Tibial artery (tissue), 4 donors: ENCODE measurements at regions not wholly inside any gene's neighbourhood (a gene's known extent, or its start where the extent isn't known, plus 50 kb on each side); places are given as distances from the start of the nearest gene placed in this dataset.

Source experiments
- DNase-seq, 2 donors: peaks; one replicate each; pipeline ENCODE4 v3.0.0-alpha.2; 2019
- H3K27ac ChIP-seq, 2 donors: fragments of 200-600 bp; sonication (generic) in 1 of 2; 1 replicate in 1 of 2; 2 replicates in 1 of 2; pipeline ENCODE4 v1.5.1; 2018 to 2019; ENCODE audit warnings: mild to moderate bottlenecking in 1 of 2
- H3K27me3 ChIP-seq, 2 donors: fragments of 200-600 bp; sonication (generic) in 1 of 2; one replicate each; pipeline versions ENCODE4 v1.5.1 to v1.6.0; 2016 to 2019
- H3K36me3 ChIP-seq, 3 donors: fragments of 200-600 bp; sonication (generic) in 2 of 3; one replicate each; pipeline ENCODE4 v1.5.1; 2016 to 2019; ENCODE audit warnings: mild to moderate bottlenecking in 2 of 3
- H3K4me1 ChIP-seq, 4 donors: fragments of 200-600 bp; sonication (generic) in 2 of 4; 1 replicate in 3 of 4; 2 replicates in 1 of 4; pipeline ENCODE4 v1.5.1; 2016 to 2019
- H3K4me3 ChIP-seq, 2 donors: fragments of 200-600 bp; sonication (generic) in 1 of 2; 1 replicate in 1 of 2; 2 replicates in 1 of 2; pipeline ENCODE4 v1.5.1; 2018 to 2019; ENCODE audit warnings: mild to moderate bottlenecking in 2 of 2
- H3K9me3 ChIP-seq, 3 donors: fragments of 200-600 bp; sonication (generic) in 1 of 3; one replicate each; pipeline ENCODE4 v1.5.1; 2016 to 2019
- CTCF ChIP-seq, 2 experiments: fragments of 200-600 bp in 1 of 2; fragments of 450-650 bp in 1 of 2; IDR thresholded peaks; one replicate each; pipeline ENCODE4 v1.5.1; 2017 to 2019; ENCODE audit warnings: antibody characterized with exemption in 2 of 2, mild to moderate bottlenecking in 1 of 2, moderate library complexity in 1 of 2
- intact Hi-C: fragments of 100-400 bp; cut with DNase I; formaldehyde crosslinking; loops from one replicate; pipeline ENCODE4 v1.15.0; 2023; ENCODE audit warnings: low total_unique reads

GRCh38 chr2:35080231-35080910 is 1275.2 kb upstream of the CRIM1 start:
- no peak for DNase-seq
- no peak for TF ChIP-seq CTCF (IDR thresholded peaks at IDR 0.05)
- Histone ChIP-seq H3K4me1 (no peaks in the 10 kb centered on the region), H3K9me3 (no peaks in the 10 kb centered on the region), H3K27me3 (no peaks in the 10 kb centered on the region), H3K36me3 (no peaks in the 10 kb centered on the region), H3K27ac (no peak overlapping the region), H3K4me3 (no peak overlapping the region)
- intact Hi-C loops, result no loop called here

GRCh38 chr2:35067420-35067819 is 1288.2 kb upstream of the CRIM1 start:
- H3K27me3 ChIP-seq, result no peaks in the 10 kb centered on the region
- no peak overlapping the region for H3K4me3 ChIP-seq
- H3K27ac ChIP-seq, result no peak overlapping the region
- no peak for TF ChIP-seq CTCF (IDR thresholded peaks at IDR 0.05)
- no peaks in the 10 kb centered on the region for H3K4me1 ChIP-seq
- DNase-seq, result no peak
- peaks cover 0 to 9% (median 0%) of the 10 kb centered on the region in 3 donors for H3K9me3 ChIP-seq
- intact Hi-C loops, result no loop called here
- H3K36me3 ChIP-seq, result no peaks in the 10 kb centered on the region

- intact Hi-C loops, result no loop called here
- Histone ChIP-seq H3K27me3 (no peaks in the 10 kb centered on the region), H3K9me3 (no peaks in the 10 kb centered on the region)
These were observed 1291.7 kb upstream of the CRIM1 start for GRCh38 chr2:35063836-35064235.

GRCh38 chr2:35035883-35036282 is 1319.7 kb upstream of the CRIM1 start:
- intact Hi-C loops, result no loop called here
- no peak for TF ChIP-seq CTCF (IDR thresholded peaks at IDR 0.05)
- no peaks in the 10 kb centered on the region for H3K36me3 ChIP-seq
- no peaks in the 10 kb centered on the region for H3K4me1 ChIP-seq
- no peaks in the 10 kb centered on the region for H3K27me3 ChIP-seq
- H3K27ac ChIP-seq, result no peak overlapping the region
- no peaks in the 10 kb centered on the region for H3K9me3 ChIP-seq
- no peak overlapping the region for H3K4me3 ChIP-seq
- no peak for DNase-seq

More at GRCh38 chr2:35063836-35064235, 1291.7 kb upstream of the CRIM1 start:
- TF ChIP-seq CTCF (IDR thresholded peaks at IDR 0.05), result no peak
- no peak for DNase-seq
- no peaks in the 10 kb centered on the region for H3K36me3 ChIP-seq
- H3K4me3 ChIP-seq, result no peak overlapping the region
- no peaks in the 10 kb centered on the region for H3K4me1 ChIP-seq
- H3K27ac ChIP-seq, result no peak overlapping the region

- Histone ChIP-seq H3K27me3 (no peaks in the 10 kb centered on the region), H3K36me3 (no peaks in the 10 kb centered on the region), H3K27ac (no peak overlapping the region), H3K4me3 (no peak overlapping the region), H3K9me3 (no peaks in the 10 kb centered on the region), H3K4me1 (no peaks in the 10 kb centered on the region)
- no peak for TF ChIP-seq CTCF (IDR thresholded peaks at IDR 0.05)
- intact Hi-C loops, result no loop called here
- no peak for DNase-seq
These were observed 1321.8 kb upstream of the CRIM1 start for GRCh38 chr2:35033748-35034147.

- Histone ChIP-seq H3K9me3 (no peaks in the 10 kb centered on the region), H3K4me1 (no peaks in the 10 kb centered on the region), H3K27me3 (no peaks in the 10 kb centered on the region), H3K4me3 (no peak overlapping the region), H3K36me3 (no peaks in the 10 kb centered on the region), H3K27ac (no peak overlapping the region)
- intact Hi-C loops, result no loop called here
- DNase-seq, result no peak
- no peak for TF ChIP-seq CTCF (IDR thresholded peaks at IDR 0.05)
These were observed 1332.0 kb upstream of the CRIM1 start for GRCh38 chr2:35023545-35023944.
